ENCODE measurements at regions not wholly inside any gene's neighbourhood (a gene's known extent, or its start where the extent isn't known, plus 50 kb on each side); places are given as distances from the start of the nearest gene placed in this dataset.

DNA sequence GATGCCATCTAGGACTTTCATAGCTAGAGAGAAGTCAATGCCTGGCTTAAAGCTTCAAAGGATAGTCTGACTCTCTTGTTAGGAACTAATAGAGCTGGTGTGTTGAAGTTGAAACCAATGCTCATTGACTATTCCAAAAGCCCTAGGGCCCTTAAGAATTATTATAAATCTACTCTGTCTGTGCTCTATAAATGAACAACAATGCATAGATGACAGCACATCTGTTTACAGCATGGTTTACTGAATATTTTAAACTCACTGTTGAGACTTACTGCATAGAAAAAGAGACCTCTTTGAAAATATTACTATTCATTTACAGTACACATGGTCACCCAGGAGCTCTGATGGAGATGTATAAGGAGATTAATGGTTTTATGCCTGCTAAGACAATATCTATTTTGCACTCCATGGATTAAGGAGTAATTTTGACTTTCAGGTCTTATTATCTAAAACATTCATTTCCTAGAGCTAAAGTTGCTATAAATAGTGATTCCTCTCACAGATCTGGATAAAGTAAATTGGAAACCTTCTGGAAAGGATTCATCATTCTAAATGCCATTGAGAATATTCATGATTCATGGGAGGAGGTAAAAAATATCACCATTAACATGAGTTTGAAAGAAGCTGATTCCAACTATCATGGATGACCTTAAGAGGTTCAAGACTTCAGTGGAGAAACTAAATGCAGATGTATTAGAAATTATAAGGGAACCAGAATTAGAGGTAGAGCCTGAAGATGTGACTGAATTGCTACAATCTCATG is 763.5 kb upstream of the MAP3K7 start:
- TF ChIP-seq, protein P1, sequence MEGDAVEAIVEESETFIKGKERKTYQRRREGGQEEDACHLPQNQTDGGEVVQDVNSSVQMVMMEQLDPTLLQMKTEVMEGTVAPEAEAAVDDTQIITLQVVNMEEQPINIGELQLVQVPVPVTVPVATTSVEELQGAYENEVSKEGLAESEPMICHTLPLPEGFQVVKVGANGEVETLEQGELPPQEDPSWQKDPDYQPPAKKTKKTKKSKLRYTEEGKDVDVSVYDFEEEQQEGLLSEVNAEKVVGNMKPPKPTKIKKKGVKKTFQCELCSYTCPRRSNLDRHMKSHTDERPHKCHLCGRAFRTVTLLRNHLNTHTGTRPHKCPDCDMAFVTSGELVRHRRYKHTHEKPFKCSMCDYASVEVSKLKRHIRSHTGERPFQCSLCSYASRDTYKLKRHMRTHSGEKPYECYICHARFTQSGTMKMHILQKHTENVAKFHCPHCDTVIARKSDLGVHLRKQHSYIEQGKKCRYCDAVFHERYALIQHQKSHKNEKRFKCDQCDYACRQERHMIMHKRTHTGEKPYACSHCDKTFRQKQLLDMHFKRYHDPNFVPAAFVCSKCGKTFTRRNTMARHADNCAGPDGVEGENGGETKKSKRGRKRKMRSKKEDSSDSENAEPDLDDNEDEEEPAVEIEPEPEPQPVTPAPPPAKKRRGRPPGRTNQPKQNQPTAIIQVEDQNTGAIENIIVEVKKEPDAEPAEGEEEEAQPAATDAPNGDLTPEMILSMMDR (IDR thresholded peaks at IDR 0.05; ENCODE audit: extremely low read depth, missing control alignments) = no peak
- DNase-seq (ENCODE audit: low spot score) = no peak

DNA sequence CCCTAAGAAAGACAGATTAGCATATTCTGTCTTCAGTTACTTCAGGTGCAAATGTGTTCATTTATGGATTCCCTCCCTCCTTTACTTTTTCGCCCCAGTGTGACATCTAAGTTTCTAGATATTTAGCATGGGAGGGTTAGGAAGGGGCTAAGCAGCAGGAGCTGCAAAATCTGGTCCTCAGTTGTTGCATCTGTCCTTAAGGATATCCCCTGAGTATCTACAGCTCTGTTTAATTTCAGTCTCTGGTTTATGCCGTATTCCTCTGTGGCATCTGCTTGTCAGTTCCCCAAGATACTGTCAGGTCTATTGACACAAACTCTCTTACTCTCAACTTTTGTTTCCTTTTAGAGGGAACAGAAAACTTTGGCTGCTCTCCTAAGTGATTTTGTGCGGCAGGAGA is 754.6 kb upstream of the MAP3K7 start:
- TF ChIP-seq, protein P1 (IDR thresholded peaks at IDR 0.05; ENCODE audit: extremely low read depth, missing control alignments) = no peak

DNA sequence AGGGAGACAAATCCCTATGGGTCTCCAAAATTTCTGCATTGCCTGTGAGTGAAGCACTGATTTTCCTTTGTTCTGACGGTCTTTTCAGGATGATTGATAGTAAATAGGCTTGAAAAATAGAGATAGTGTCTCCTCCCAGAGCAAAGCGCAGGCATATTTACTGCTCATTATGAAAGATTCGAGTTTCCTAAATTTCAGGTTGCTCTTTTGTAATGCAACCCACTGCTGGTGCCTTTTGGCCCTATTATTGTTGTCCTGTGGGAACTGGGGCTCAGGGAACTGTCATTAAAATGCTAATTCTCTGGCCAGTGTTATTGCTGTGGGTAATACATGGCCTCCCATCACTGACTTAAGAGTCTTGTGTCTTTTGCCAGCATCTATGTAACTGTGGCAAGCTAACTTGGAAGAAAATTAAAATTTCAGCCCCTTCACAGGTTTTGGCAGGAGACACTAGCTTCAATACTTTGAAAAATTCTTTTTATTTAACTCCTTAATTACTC is 754.1 kb upstream of the MAP3K7 start:
- TF ChIP-seq, protein P1 (IDR thresholded peaks at IDR 0.05; ENCODE audit: extremely low read depth, missing control alignments) = no peak

More for the DNA sequence above, 754.6 kb upstream of the MAP3K7 start:
- DNase-seq (ENCODE audit: low spot score) = no peak

DNA sequence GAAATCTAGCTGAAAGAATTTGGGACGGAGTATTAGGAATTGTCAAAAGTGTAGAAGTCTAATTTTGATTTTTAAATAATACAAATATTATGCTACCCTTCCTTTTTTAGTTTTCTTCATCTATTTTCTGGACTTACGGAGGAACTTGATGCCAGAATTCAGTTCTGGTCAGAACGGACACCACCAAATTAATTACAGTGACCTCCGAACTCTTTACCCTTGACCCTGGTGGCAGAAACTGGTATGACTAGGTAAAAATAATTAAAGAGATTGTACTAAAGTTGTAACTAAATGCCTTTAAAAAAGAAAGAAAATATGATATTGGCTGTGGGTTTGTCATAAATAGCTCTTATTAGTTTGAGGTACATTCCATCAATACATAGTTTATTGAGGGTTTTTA is 751.1 kb upstream of the MAP3K7 start:
- TF ChIP-seq, protein P1 (IDR thresholded peaks at IDR 0.05; ENCODE audit: extremely low read depth, missing control alignments) = no peak
- no peak for DNase-seq (ENCODE audit: low spot score)

More for the DNA sequence above, 754.1 kb upstream of the MAP3K7 start:
- DNase-seq (ENCODE audit: low spot score) = no peak

DNA sequence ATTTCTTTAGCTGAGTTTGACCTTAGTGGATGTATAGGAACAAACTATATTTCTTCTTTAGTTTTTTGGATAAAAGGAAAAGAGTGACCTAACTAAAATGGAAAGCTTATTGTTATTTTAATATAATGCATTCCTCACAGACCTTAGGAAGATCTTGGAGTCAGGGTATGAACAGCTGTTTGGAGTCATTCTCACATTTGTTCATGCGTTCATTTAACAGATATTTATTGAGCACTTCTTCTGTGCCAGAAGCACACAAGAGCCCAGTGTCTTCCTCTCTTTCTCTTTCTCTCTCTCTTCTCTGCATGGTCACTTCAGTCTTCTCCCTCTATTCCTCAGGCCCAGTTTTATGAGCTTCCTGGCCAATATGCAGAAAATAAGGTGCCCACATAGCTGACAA is 744.0 kb upstream of the MAP3K7 start:
- TF ChIP-seq, protein P1 (IDR thresholded peaks at IDR 0.05; ENCODE audit: extremely low read depth, missing control alignments) = no peak
- DNase-seq (ENCODE audit: low spot score) = no peak

DNA sequence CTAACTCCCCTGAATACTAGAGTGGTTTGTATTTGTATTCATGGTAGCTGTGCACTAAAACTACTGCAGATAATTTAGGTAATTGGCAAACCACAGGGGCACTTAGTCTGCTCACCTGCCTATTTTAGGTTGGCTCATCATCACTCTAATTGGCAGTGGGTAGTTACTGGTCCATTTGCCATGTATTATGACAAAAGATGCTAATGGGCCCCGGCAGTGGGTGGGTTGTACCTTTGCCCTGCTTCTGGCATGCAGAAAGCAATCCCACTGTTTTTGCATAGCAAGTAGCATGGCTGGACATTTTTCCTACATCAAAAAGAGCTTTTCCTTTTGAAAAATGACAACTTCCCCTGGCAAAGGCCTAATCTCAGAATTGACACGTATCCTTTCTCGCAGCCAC is 741.4 kb upstream of the MAP3K7 start:
- TF ChIP-seq, protein P1 (IDR thresholded peaks at IDR 0.05; ENCODE audit: extremely low read depth, missing control alignments) = no peak
- no peak for DNase-seq (ENCODE audit: low spot score)

DNA sequence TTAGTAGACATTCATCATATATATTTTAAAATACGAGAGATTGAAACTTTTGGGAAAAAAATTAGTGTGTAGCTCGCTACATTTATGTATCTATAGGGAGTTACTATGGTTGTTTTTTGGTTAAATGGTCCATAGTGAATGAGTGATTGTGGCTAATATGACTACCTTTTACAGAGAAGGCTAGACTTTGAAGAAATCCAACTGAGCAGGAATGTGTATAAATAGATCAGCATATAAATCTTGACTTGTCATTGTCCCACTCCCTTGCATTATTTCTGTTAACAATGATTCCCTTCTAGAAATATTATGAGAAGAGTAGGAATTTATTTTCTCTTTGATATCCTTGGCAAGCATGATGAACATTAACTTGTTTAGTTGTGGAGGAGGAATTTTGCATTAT is 737.8 kb upstream of the MAP3K7 start:
- no peak for DNase-seq (ENCODE audit: low spot score)
- TF ChIP-seq, protein P1 (IDR thresholded peaks at IDR 0.05; ENCODE audit: extremely low read depth, missing control alignments) = no peak

Measured in GM20000 (cell line).